ENCODE measurements at regions not wholly inside any gene's neighbourhood (a gene's known extent, or its start where the extent isn't known, plus 50 kb on each side); places are given as distances from the start of the nearest gene placed in this dataset.

- no peak for ATAC-seq (ENCODE audit: low read depth)
- H3K4me1 Mint-ChIP-seq: peaks cover 9% of the 10 kb centered on the region
- no peaks in the 10 kb centered on the region for H3K36me3 Mint-ChIP-seq (ENCODE audit: low read depth)
- no peak overlapping the region for H3K27ac Mint-ChIP-seq
- TF ChIP-seq CTCF (IDR thresholded peaks at IDR 0.05): no peak
- no peak for DNase-seq
- H3K4me3 Mint-ChIP-seq: no peak overlapping the region
- intact Hi-C loops (cut with micrococcal nuclease): no loop called here
- H3K9me3 Mint-ChIP-seq: no peaks in the 10 kb centered on the region
- ChIA-PET POLR2A (no interaction called here), CTCF (interaction anchor here (0.8 kb wide), 1 partner anchor 22 kb away, joined by 3 read pairs; no protein-coding TSS in a partner anchor)
- no peaks in the 10 kb centered on the region for H3K27me3 Mint-ChIP-seq
These were observed 188.3 kb upstream of the MARCKS start for GRCh38 chr6:113668641-113669408.

- DNase-seq: no peak
- no peak overlapping the region for H3K27ac Mint-ChIP-seq
- no peak for TF ChIP-seq CTCF (IDR thresholded peaks at IDR 0.05)
- intact Hi-C loops (cut with micrococcal nuclease): no loop called here
- ChIA-PET POLR2A (no interaction called here), CTCF (interaction anchor here (0.8 kb wide), 1 partner anchor 23 kb away, joined by 3 read pairs; no protein-coding TSS in a partner anchor)
- no peak overlapping the region for H3K4me3 Mint-ChIP-seq
- H3K9me3 Mint-ChIP-seq: no peaks in the 10 kb centered on the region
- H3K27me3 Mint-ChIP-seq: no peaks in the 10 kb centered on the region
- peaks cover 7% of the 10 kb centered on the region for H3K4me1 Mint-ChIP-seq
- H3K36me3 Mint-ChIP-seq (ENCODE audit: low read depth): no peaks in the 10 kb centered on the region
- no peak for ATAC-seq (ENCODE audit: low read depth)
These were observed 187.5 kb upstream of the MARCKS start for GRCh38 chr6:113669606-113670005.

GRCh38 chr6:113671421-113671820 is 185.7 kb upstream of the MARCKS start:
- no peaks in the 10 kb centered on the region for H3K27me3 Mint-ChIP-seq
- H3K27ac Mint-ChIP-seq: no peak overlapping the region
- POLR2A ChIA-PET: interaction anchor here (0.7 to 0.8 kb wide), 2 partner anchors 10 to 98 kb away, joined by 3 read pairs; no protein-coding TSS in a partner anchor
- H3K9me3 Mint-ChIP-seq: no peaks in the 10 kb centered on the region
- CTCF ChIA-PET: no interaction called here
- H3K4me3 Mint-ChIP-seq: no peak overlapping the region
- H3K36me3 Mint-ChIP-seq (ENCODE audit: low read depth): no peaks in the 10 kb centered on the region
- no peak for TF ChIP-seq CTCF (IDR thresholded peaks at IDR 0.05)
- DNase-seq (no peak), ATAC-seq (ENCODE audit: low read depth) (no peak)
- H3K4me1 Mint-ChIP-seq: peaks cover 7% of the 10 kb centered on the region
- intact Hi-C loops (cut with micrococcal nuclease): no loop called here

GRCh38 chr6:113672491-113673149 is 184.5 kb upstream of the MARCKS start:
- Mint-ChIP-seq H3K4me3 (no peak overlapping the region), H3K9me3 (no peaks in the 10 kb centered on the region), H3K36me3 (ENCODE audit: low read depth) (no peaks in the 10 kb centered on the region), H3K4me1 (peaks cover 7% of the 10 kb centered on the region), H3K27me3 (no peaks in the 10 kb centered on the region), H3K27ac (no peak overlapping the region)
- ChIA-PET CTCF (no interaction called here), POLR2A (interaction anchor here (0.7 kb wide), 1 partner anchor 110 kb away, joined by 3 read pairs; no protein-coding TSS in a partner anchor)
- no peak for TF ChIP-seq CTCF (IDR thresholded peaks at IDR 0.05)
- no peak for ATAC-seq (ENCODE audit: low read depth)
- intact Hi-C loops (cut with micrococcal nuclease): loop anchor here (1.0 to 2.0 kb wide), 2 partner anchors 9 to 14 kb away; no protein-coding TSS in a partner anchor
- no peak for DNase-seq

GRCh38 chr6:113674075-113674474 is 183.1 kb upstream of the MARCKS start:
- ChIA-PET POLR2A (interaction anchor here (0.6 kb wide), 1 partner anchor 57 kb away, joined by 4 read pairs; no protein-coding TSS in a partner anchor), CTCF (no interaction called here)
- ATAC-seq (ENCODE audit: low read depth): no peak
- Mint-ChIP-seq H3K27me3 (no peaks in the 10 kb centered on the region), H3K36me3 (ENCODE audit: low read depth) (no peaks in the 10 kb centered on the region), H3K9me3 (no peaks in the 10 kb centered on the region), H3K27ac (no peak overlapping the region), H3K4me3 (no peak overlapping the region), H3K4me1 (peaks cover 7% of the 10 kb centered on the region)
- intact Hi-C loops (cut with micrococcal nuclease): no loop called here
- no peak for TF ChIP-seq CTCF (IDR thresholded peaks at IDR 0.05)
- DNase-seq: no peak
